Ascending aorta (tissue), 2 donors: ENCODE measurements at regions not wholly inside any gene's neighbourhood (a gene's known extent, or its start where the extent isn't known, plus 50 kb on each side); places are given as distances from the start of the nearest gene placed in this dataset.

Source experiments
- DNase-seq, 2 donors: peaks; one replicate each; pipeline ENCODE4 v3.0.0-alpha.2; 2019; ENCODE audit warnings: low spot score in 2 of 2
- H3K27ac ChIP-seq, 2 donors: fragments of 200-600 bp; sonication (generic); one replicate each; pipeline ENCODE4 v1.5.1; 2016 to 2017; ENCODE audit warnings: mild to moderate bottlenecking in 1 of 2
- H3K27me3 ChIP-seq: fragments of 200-600 bp; sonication (generic); one replicate; pipeline ENCODE4 v1.5.1; 2017
- H3K36me3 ChIP-seq, 2 donors: fragments of 200-600 bp; sonication (generic); one replicate each; pipeline ENCODE4 v1.5.1; 2016
- H3K4me1 ChIP-seq, 2 donors: fragments of 200-600 bp; sonication (generic); one replicate each; pipeline ENCODE4 v1.5.1; 2016 to 2017; ENCODE audit warnings: mild to moderate bottlenecking in 1 of 2
- H3K4me3 ChIP-seq, 2 donors: fragments of 200-600 bp; sonication (generic); one replicate each; pipeline ENCODE4 v1.5.1; 2016 to 2017; ENCODE audit warnings: mild to moderate bottlenecking in 1 of 2
- H3K9me3 ChIP-seq, 2 donors: fragments of 200-600 bp; sonication (generic); one replicate each; pipeline ENCODE4 v1.5.1; 2016
- intact Hi-C: fragments of 100-400 bp; cut with DNase I; formaldehyde crosslinking; loops from one replicate; pipeline ENCODE4 v1.15.1; 2023
- TF ChIP-seq, protein P1 (sequence below), 3 experiments: fragments of 200-600 bp in 2 of 3; fragments of 450-650 bp in 1 of 3; sonication (generic) in 2 of 3; IDR thresholded peaks; one replicate each; pipeline ENCODE4 v1.5.1; 2016 to 2019; ENCODE audit warnings: antibody characterized with exemption in 3 of 3, mild to moderate bottlenecking in 1 of 3, moderate library complexity in 1 of 3

DNA sequence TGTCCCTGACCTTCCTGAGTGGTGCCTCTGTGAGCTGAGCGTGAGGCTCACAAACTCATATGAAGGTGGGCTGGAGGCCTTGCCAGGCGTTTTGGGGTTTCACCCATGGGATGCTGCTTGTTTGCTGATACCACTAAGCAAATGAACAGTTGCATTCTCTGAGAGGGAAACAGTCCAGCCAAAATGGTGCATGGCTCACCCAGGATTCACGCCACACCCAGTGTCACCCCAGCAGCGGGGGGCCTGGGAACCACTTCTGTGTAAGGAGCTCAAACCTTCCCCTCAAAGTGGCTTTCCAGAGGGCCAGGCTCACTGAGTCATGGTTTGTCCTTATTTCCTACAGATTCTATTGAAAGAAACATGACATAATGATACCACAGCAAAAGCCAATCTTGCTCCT lies 928.1 kb downstream of the TBC1D22A start:
- H3K27me3 ChIP-seq, result no peaks in the 10 kb centered on the region
- H3K4me3 ChIP-seq, result no peak overlapping the region
- TF ChIP-seq, protein P1, sequence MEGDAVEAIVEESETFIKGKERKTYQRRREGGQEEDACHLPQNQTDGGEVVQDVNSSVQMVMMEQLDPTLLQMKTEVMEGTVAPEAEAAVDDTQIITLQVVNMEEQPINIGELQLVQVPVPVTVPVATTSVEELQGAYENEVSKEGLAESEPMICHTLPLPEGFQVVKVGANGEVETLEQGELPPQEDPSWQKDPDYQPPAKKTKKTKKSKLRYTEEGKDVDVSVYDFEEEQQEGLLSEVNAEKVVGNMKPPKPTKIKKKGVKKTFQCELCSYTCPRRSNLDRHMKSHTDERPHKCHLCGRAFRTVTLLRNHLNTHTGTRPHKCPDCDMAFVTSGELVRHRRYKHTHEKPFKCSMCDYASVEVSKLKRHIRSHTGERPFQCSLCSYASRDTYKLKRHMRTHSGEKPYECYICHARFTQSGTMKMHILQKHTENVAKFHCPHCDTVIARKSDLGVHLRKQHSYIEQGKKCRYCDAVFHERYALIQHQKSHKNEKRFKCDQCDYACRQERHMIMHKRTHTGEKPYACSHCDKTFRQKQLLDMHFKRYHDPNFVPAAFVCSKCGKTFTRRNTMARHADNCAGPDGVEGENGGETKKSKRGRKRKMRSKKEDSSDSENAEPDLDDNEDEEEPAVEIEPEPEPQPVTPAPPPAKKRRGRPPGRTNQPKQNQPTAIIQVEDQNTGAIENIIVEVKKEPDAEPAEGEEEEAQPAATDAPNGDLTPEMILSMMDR (IDR thresholded peaks at IDR 0.05), result no peak
- no peaks in the 10 kb centered on the region for H3K4me1 ChIP-seq
- H3K9me3 ChIP-seq, result no peaks in the 10 kb centered on the region
- H3K27ac ChIP-seq, result no peak overlapping the region
- intact Hi-C loops, result no loop called here
- no peak for DNase-seq
- H3K36me3 ChIP-seq, result no peaks in the 10 kb centered on the region

DNA sequence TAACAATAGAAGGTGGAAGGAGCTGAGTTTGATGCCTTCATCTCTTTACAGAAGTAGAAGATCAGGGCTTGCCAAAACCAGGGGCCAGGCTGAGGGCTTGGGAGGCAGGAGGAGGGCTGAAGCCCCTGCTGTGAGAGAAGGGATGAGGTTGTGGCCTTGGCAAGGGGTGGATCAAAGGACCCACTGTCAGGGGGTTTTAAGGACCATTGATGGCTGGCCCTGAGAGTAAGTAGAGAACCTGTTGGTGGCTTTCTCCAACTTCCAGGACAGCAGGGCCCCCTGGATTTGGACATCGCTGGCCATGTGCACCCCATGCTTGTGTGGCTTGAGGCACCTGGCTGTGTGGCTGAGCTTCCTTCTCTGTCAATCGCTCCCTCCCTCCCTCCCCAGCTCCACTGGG lies 927.7 kb downstream of the TBC1D22A start:
- intact Hi-C loops, result no loop called here
- no peak overlapping the region for H3K4me3 ChIP-seq
- no peak for DNase-seq

DNA sequence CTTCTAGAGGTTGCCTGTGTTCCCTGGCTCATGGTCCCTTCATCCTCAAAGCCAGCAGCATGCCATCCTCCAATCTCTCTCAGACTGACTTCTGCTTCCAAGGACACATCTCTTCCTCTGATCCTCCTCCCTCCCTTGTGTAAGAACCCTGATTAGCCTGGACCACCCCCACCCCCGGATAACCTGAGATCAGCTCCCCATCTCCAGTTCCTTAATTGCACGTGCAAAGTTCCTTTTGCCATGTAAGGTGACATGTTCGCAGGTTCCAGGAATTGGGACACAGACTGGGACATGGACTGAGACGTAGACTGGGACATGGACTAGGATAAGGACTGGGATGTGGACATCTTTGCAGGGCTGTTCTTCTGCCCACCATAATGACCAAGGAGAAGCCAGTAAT lies 925.3 kb downstream of the TBC1D22A start:
- no peak for DNase-seq
- H3K4me1 ChIP-seq, result no peaks in the 10 kb centered on the region
- no peaks in the 10 kb centered on the region for H3K36me3 ChIP-seq

More for the DNA sequence above, 927.7 kb downstream of the TBC1D22A start:
- Histone ChIP-seq H3K9me3 (no peaks in the 10 kb centered on the region), H3K4me1 (no peaks in the 10 kb centered on the region), H3K27ac (no peak overlapping the region), H3K27me3 (no peaks in the 10 kb centered on the region), H3K36me3 (no peaks in the 10 kb centered on the region)
- TF ChIP-seq, protein P1 (IDR thresholded peaks at IDR 0.05), result no peak

DNA sequence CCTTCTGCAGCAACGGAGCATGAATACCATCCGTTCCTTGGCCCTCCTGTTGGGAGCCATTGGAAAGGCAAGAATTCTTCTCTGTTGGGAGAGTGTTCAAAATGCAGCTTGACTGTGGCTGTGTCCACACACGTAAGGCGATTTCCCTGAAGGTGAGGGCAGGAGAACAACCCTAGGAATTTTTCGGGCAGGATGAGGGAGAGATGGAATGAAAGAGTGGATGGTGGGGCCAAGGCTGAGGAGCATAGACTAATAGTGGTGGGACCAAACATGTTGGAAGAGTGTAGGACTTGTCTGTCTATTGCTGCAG lies 924.9 kb downstream of the TBC1D22A start:
- no peak overlapping the region for H3K4me3 ChIP-seq
- no peak overlapping the region for H3K27ac ChIP-seq
- no peaks in the 10 kb centered on the region for H3K4me1 ChIP-seq
- no peaks in the 10 kb centered on the region for H3K27me3 ChIP-seq
- H3K9me3 ChIP-seq, result peaks cover 0 to 10% of the 10 kb centered on the region in 2 donors
- DNase-seq, result no peak
- TF ChIP-seq, protein P1 (IDR thresholded peaks at IDR 0.05), result no peak
- intact Hi-C loops, result no loop called here
- no peaks in the 10 kb centered on the region for H3K36me3 ChIP-seq

More for the DNA sequence above, 925.3 kb downstream of the TBC1D22A start:
- Histone ChIP-seq H3K27ac (no peak overlapping the region), H3K9me3 (peaks cover 0 to 6% of the 10 kb centered on the region in 2 donors), H3K4me3 (no peak overlapping the region), H3K27me3 (no peaks in the 10 kb centered on the region)
- intact Hi-C loops, result no loop called here
- TF ChIP-seq, protein P1 (IDR thresholded peaks at IDR 0.05), result no peak

DNA sequence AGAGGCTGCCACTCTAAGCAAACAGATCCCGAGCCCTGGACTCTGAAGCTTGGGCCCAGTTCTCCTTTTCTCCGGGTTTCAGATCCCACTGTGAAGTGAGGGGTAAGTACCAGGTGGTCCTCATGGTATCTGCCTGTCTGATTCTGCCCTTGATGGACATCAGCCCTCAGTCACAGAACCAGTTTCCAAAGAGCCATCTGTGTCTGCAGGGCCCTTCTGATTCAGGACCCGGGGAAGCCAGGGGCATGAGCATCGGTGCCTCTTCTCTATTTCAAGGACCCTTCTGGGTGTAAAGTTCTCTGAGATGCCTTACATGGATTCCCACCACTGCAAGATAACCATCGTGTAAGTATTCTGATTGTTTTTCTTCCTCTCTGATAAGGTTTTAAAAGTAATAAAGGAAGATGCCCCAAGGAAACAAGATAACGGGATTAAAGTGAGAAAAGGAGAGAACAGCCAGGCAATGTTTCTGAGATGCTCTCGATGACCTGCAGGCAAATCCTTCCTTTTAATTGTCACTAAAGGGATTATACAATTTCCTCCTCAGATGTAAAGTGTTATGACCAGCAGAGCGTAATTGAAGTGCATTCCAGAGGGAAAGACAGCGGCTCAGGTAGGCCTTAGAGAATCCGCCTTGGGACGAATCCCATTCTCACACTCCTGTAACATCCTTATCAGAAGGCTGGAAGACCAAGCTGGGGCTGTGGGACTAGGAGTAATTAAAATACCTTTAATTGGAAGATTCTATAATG lies 924.3 kb downstream of the TBC1D22A start:
- no peak for DNase-seq
- Histone ChIP-seq H3K27me3 (no peaks in the 10 kb centered on the region), H3K36me3 (no peaks in the 10 kb centered on the region), H3K4me3 (no peak overlapping the region), H3K4me1 (no peaks in the 10 kb centered on the region), H3K27ac (no peak overlapping the region), H3K9me3 (peaks cover 0 to 10% of the 10 kb centered on the region in 2 donors)
- TF ChIP-seq, protein P1 (IDR thresholded peaks at IDR 0.05), result no peak
- intact Hi-C loops, result no loop called here
